ENCODE measurements at regions not wholly inside any gene's neighbourhood (a gene's known extent, or its start where the extent isn't known, plus 50 kb on each side); places are given as distances from the start of the nearest gene placed in this dataset.

DNA sequence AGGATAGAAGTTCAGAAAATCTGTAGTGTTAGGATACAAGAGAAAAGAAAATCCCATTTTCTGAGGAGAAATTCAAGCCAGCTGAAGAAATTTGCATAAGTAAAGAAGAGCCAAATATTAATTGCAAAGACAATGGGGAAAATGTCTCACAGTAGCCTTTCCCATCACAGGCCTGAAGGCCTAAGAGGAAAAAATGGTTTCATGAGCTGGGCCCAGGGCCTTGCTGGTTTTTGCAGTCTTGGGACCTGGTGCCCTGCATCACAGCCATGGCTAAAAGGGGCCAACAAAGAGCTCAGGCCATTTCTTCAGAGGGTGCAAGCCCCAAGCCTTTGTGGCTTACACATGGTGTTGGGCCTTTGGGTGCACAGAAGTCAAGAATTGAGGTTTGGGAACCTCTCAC, 413.6 kb upstream of the CYRIA start:
- H3K36me3 ChIP-seq (replicated peaks), result no peaks in the 10 kb centered on the region
- TF ChIP-seq, protein P1, sequence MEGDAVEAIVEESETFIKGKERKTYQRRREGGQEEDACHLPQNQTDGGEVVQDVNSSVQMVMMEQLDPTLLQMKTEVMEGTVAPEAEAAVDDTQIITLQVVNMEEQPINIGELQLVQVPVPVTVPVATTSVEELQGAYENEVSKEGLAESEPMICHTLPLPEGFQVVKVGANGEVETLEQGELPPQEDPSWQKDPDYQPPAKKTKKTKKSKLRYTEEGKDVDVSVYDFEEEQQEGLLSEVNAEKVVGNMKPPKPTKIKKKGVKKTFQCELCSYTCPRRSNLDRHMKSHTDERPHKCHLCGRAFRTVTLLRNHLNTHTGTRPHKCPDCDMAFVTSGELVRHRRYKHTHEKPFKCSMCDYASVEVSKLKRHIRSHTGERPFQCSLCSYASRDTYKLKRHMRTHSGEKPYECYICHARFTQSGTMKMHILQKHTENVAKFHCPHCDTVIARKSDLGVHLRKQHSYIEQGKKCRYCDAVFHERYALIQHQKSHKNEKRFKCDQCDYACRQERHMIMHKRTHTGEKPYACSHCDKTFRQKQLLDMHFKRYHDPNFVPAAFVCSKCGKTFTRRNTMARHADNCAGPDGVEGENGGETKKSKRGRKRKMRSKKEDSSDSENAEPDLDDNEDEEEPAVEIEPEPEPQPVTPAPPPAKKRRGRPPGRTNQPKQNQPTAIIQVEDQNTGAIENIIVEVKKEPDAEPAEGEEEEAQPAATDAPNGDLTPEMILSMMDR (IDR thresholded peaks at IDR 0.05; ENCODE audit: low read depth, low read length, missing control alignments), result no peak
- no peaks in the 10 kb centered on the region for H3K27me3 ChIP-seq (replicated peaks)
- H3K27ac ChIP-seq, result no peak overlapping the region
- in situ Hi-C loops (cut with HindIII; ENCODE audit: low pct_ligation_motif_present, low sequenced_read_pairs), result no loop called here
- DNase-seq, result no peak
- no peak overlapping the region for H3K4me3 ChIP-seq (ENCODE audit: low read depth, low read length)

DNA sequence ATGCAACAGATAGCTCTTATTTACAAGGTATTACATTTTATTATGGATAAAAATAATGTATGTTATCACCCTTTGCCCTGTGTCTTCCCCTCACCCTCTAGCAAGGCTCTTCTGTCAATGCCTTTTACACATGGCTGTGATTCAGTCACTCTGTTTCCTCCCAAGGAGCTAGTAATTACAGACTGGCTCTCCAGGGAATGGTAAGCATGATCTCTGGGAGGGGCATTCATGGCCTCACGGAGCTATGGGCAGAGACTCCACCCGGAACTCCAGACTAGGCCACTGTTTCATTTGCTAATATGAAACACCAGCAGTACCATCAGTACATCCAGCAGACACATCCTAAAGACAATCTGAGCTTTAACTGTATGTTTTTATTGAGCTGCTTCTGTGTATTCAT, 410.9 kb upstream of the CYRIA start:
- peak; percentile 8 for DNase-seq
- Histone ChIP-seq H3K27ac (no peak overlapping the region), H3K27me3 (replicated peaks) (no peaks in the 10 kb centered on the region), H3K36me3 (replicated peaks) (no peaks in the 10 kb centered on the region), H3K4me3 (ENCODE audit: low read depth, low read length) (no peak overlapping the region)
- TF ChIP-seq, protein P1 (IDR thresholded peaks at IDR 0.05; ENCODE audit: low read depth, low read length, missing control alignments), result no peak
- in situ Hi-C loops (cut with HindIII; ENCODE audit: low pct_ligation_motif_present, low sequenced_read_pairs), result no loop called here

DNA sequence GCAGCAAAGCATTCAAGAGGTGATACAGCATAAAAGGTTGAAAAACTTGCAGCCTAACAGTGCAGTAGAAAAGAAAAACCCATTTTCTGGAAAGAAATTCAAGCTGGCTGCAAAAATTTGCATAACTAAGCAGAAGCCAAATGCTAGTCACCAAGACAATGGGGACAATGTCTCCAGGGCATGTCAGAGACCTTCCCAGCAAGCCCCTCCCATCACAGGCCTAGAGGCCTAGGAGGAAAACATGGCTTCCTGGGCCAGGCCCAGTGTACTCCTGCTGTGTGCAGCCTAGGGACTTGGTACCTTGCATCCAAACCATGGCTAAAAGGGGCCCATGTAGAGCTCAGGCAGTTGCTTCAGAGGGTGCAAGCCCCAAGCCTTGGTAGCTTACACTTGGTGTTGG, 405.1 kb upstream of the CYRIA start:
- no peak overlapping the region for H3K4me3 ChIP-seq (ENCODE audit: low read depth, low read length)
- in situ Hi-C loops (cut with HindIII; ENCODE audit: low pct_ligation_motif_present, low sequenced_read_pairs), result no loop called here
- no peaks in the 10 kb centered on the region for H3K27me3 ChIP-seq (replicated peaks)
- no peak for DNase-seq
- no peak overlapping the region for H3K27ac ChIP-seq
- H3K36me3 ChIP-seq (replicated peaks), result no peaks in the 10 kb centered on the region
- TF ChIP-seq, protein P1 (IDR thresholded peaks at IDR 0.05; ENCODE audit: low read depth, low read length, missing control alignments), result no peak

DNA sequence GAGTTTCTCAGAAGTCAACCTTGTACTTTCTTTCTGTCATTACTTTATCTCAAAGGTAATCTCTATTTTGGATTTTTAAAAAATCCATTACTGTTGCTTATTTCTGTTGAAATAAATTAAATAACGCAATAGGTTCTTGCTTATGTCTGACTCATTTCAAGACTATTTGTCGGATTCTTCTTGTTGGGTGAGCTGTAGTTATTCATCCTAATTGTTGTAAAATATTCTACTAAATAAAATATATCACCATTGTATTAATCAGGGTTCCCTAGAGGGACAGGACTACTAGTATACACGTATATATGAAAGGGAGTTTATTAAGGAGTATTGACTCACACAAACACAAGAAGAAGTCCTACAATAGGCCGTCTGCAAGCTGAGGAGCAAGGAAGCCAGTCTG, 403.9 kb upstream of the CYRIA start:
- in situ Hi-C loops (cut with HindIII; ENCODE audit: low pct_ligation_motif_present, low sequenced_read_pairs), result no loop called here
- Histone ChIP-seq H3K27ac (no peak overlapping the region), H3K4me3 (ENCODE audit: low read depth, low read length) (no peak overlapping the region), H3K36me3 (replicated peaks) (no peaks in the 10 kb centered on the region), H3K27me3 (replicated peaks) (no peaks in the 10 kb centered on the region)
- TF ChIP-seq, protein P1 (IDR thresholded peaks at IDR 0.05; ENCODE audit: low read depth, low read length, missing control alignments), result no peak
- no peak for DNase-seq

DNA sequence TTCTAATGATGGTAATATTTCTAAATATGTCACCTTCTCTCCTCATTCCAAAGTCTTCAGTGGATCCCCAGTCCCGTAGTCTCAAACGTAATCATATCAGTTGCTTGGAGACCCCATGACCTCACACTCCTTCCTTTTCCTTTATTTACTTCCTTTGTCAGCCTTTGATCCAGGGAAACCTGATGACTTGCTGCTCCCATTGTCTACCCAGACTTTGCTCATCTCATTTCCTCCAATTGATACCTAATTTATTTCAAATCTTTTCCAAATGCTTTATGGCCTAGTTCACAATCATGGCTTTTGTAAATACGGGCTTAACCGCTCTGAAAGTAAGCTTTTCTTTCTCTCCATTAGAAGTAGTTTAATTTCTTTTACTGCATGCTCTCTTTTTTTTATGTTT, 402.4 kb upstream of the CYRIA start:
- Histone ChIP-seq H3K4me3 (ENCODE audit: low read depth, low read length) (no peak overlapping the region), H3K27me3 (replicated peaks) (no peaks in the 10 kb centered on the region), H3K36me3 (replicated peaks) (no peaks in the 10 kb centered on the region), H3K27ac (no peak overlapping the region)
- no peak for DNase-seq
- in situ Hi-C loops (cut with HindIII; ENCODE audit: low pct_ligation_motif_present, low sequenced_read_pairs), result no loop called here
- TF ChIP-seq, protein P1 (IDR thresholded peaks at IDR 0.05; ENCODE audit: low read depth, low read length, missing control alignments), result no peak

DNA sequence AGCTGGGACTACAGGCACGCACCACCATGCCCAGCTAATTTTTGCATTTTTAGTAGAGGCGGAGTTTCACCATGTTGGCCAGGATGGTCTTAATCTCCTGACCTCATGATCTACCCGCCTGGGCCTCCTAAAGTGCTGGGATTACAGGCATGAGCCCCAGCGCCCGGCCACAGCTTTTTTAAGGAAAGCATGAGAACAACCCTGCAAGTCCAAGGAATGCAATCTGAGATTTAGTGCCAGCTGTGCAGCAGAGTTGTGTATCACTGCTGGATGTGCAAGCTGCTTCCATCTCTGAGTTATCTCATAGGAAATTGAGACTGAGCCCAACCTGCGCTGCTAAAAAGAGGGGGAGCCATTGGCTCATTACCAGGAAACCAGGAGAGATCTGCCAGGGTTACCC, 399.9 kb upstream of the CYRIA start:
- TF ChIP-seq, protein P1 (IDR thresholded peaks at IDR 0.05; ENCODE audit: low read depth, low read length, missing control alignments), result no peak
- H3K4me3 ChIP-seq (ENCODE audit: low read depth, low read length), result no peak overlapping the region
- in situ Hi-C loops (cut with HindIII; ENCODE audit: low pct_ligation_motif_present, low sequenced_read_pairs), result no loop called here
- H3K27ac ChIP-seq, result no peak overlapping the region
- no peaks in the 10 kb centered on the region for H3K36me3 ChIP-seq (replicated peaks)
- no peak for DNase-seq
- no peaks in the 10 kb centered on the region for H3K27me3 ChIP-seq (replicated peaks)

Measured in brain microvascular endothelial cell (primary cell).